NCI-H1092 (cell line): ENCODE measurements at regions not wholly inside any gene's neighbourhood (a gene's known extent, or its start where the extent isn't known, plus 50 kb on each side); places are given as distances from the start of the nearest gene placed in this dataset.
"Not testable (repeated sequence)": the region's sequence is repeated elsewhere in the genome, so short reads cannot be mapped to it uniquely, and the experiment has no call there.

Experiments used
- DNase-seq: peaks from one replicate; lab custom pipeline; 2025; lab: John Stamatoyannopoulos, UW

GRCh38 chr3:59502806-59503205, 453.0 kb upstream of the CFAP20DC start:
- DNase-seq = no peak

- DNase-seq = no peak
Measured at GRCh38 chr3:59499954-59500353, 450.1 kb upstream of the CFAP20DC start.

- DNase-seq = no peak
Measured at GRCh38 chr3:59499000-59499399, 449.2 kb upstream of the CFAP20DC start.

- no peak for DNase-seq
Measured at GRCh38 chr3:59496250-59496649, 446.4 kb upstream of the CFAP20DC start.

GRCh38 chr3:59494969-59495368, 445.1 kb upstream of the CFAP20DC start:
- DNase-seq = not testable (repeated sequence)

GRCh38 chr3:59486520-59486919, 436.7 kb upstream of the CFAP20DC start:
- DNase-seq = no peak

- DNase-seq = no peak
Measured at GRCh38 chr3:59483191-59483590, 433.4 kb upstream of the CFAP20DC start.

GRCh38 chr3:59482684-59483083, 432.9 kb upstream of the CFAP20DC start:
- no peak for DNase-seq

- no peak for DNase-seq
Measured at GRCh38 chr3:59481776-59482400, 432.1 kb upstream of the CFAP20DC start.

- DNase-seq = no peak
Measured at GRCh38 chr3:59480486-59480995, 430.7 kb upstream of the CFAP20DC start.

GRCh38 chr3:59473636-59474035, 423.8 kb upstream of the CFAP20DC start:
- no peak for DNase-seq

- DNase-seq = no peak
Measured at GRCh38 chr3:59472541-59472940, 422.7 kb upstream of the CFAP20DC start.

- DNase-seq = no peak
Measured at GRCh38 chr3:59469948-59470723, 420.3 kb upstream of the CFAP20DC start.

- DNase-seq = no peak
Measured at GRCh38 chr3:59467476-59467875, 417.7 kb upstream of the CFAP20DC start.

- no peak for DNase-seq
Measured at GRCh38 chr3:59464187-59464586, 414.4 kb upstream of the CFAP20DC start.

GRCh38 chr3:59463253-59463652, 413.4 kb upstream of the CFAP20DC start:
- no peak for DNase-seq

GRCh38 chr3:59460068-59460467, 410.2 kb upstream of the CFAP20DC start:
- DNase-seq = no peak

- DNase-seq = no peak
Measured at GRCh38 chr3:59456852-59457485, 407.1 kb upstream of the CFAP20DC start.

GRCh38 chr3:59451800-59452746, 402.2 kb upstream of the CFAP20DC start:
- no peak for DNase-seq

- no peak for DNase-seq
Measured at GRCh38 chr3:59450946-59451763, 401.3 kb upstream of the CFAP20DC start.

GRCh38 chr3:59450437-59450836, 400.6 kb upstream of the CFAP20DC start:
- DNase-seq = no peak
